ENCODE measurements at regions not wholly inside any gene's neighbourhood (a gene's known extent, or its start where the extent isn't known, plus 50 kb on each side); places are given as distances from the start of the nearest gene placed in this dataset.

DNA sequence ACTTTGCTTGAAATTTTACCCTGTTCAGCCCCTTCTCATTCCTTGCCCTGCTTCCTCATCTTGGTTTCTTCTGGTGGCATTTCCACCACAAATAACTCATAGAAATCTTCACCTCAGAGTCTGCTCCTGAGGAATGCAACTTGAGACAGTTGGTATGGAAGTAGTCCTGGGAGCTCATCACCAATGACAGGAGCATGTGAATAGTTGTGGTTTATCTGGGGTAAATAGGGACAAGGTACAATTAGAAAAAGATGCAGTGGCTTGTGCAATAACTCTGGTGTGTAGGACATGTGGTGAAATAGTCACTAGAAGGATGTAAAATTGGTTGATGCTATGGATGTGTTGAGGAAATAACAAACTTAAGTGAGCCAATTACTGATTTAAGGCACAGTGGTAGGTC is 72.7 kb upstream of the CHRNA7 start:
- TF ChIP-seq TAF1 (IDR thresholded peaks at IDR 0.05; ENCODE audit: borderline replicate concordance, insufficient read depth, low read length): no peak
- TF ChIP-seq, protein P1, sequence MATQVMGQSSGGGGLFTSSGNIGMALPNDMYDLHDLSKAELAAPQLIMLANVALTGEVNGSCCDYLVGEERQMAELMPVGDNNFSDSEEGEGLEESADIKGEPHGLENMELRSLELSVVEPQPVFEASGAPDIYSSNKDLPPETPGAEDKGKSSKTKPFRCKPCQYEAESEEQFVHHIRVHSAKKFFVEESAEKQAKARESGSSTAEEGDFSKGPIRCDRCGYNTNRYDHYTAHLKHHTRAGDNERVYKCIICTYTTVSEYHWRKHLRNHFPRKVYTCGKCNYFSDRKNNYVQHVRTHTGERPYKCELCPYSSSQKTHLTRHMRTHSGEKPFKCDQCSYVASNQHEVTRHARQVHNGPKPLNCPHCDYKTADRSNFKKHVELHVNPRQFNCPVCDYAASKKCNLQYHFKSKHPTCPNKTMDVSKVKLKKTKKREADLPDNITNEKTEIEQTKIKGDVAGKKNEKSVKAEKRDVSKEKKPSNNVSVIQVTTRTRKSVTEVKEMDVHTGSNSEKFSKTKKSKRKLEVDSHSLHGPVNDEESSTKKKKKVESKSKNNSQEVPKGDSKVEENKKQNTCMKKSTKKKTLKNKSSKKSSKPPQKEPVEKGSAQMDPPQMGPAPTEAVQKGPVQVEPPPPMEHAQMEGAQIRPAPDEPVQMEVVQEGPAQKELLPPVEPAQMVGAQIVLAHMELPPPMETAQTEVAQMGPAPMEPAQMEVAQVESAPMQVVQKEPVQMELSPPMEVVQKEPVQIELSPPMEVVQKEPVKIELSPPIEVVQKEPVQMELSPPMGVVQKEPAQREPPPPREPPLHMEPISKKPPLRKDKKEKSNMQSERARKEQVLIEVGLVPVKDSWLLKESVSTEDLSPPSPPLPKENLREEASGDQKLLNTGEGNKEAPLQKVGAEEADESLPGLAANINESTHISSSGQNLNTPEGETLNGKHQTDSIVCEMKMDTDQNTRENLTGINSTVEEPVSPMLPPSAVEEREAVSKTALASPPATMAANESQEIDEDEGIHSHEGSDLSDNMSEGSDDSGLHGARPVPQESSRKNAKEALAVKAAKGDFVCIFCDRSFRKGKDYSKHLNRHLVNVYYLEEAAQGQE (IDR thresholded peaks at IDR 0.05; ENCODE audit: insufficient read depth in 1 of 2, low read depth in 2 of 2, low read length in 2 of 2): no peak
- TF ChIP-seq SIN3A (IDR thresholded peaks at IDR 0.05; ENCODE audit: borderline replicate concordance, insufficient read depth, low read length): no peak
- no peak for TF ChIP-seq FOXP2 (optimal IDR thresholded peaks at IDR 0.05; ENCODE audit: borderline replicate concordance, extremely low read depth, extremely low read length, insufficient read depth)
- TF ChIP-seq POLR2AphosphoS5 (IDR thresholded peaks at IDR 0.05; ENCODE audit: low read depth, low read length): no peak

DNA sequence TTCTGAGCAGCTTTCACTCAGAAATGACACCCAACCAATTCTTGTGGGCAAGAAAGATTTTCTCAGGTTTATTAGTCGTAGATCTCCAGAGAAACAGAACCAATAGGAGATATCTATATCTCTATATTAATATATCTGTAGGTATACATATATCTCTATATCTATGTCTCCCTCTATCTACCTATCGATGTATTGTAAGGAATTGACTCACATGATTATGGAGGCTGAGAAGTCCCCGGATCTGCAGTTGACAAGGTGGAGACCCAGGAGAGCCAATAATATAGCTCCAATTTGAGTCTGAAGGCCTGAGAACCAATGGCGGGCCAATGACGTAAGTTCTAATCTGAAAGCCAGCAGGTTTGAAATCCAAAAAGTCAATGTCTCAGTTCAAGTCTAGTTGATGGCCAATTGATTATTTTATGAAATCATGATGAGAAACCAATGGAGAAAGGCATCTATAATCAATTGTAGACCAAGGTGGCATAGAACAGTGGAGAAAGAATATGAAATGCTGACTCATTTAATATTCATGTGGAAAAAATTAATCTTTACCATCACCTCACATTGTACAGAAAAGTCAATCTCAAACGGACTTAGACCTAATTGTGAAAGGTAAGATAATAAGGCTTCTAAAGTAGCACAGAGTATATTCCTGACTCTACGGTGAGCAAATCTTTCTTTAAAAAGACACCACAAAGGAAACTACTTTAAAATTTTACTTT is 65.6 kb upstream of the CHRNA7 start:
- TF ChIP-seq FOXP2 (optimal IDR thresholded peaks at IDR 0.05; ENCODE audit: borderline replicate concordance, extremely low read depth, extremely low read length, insufficient read depth) (no peak), SIN3A (IDR thresholded peaks at IDR 0.05; ENCODE audit: borderline replicate concordance, insufficient read depth, low read length) (no peak), TAF1 (IDR thresholded peaks at IDR 0.05; ENCODE audit: borderline replicate concordance, insufficient read depth, low read length) (no peak), POLR2AphosphoS5 (IDR thresholded peaks at IDR 0.05; ENCODE audit: low read depth, low read length) (no peak)
- TF ChIP-seq, protein P1 (IDR thresholded peaks at IDR 0.05; ENCODE audit: insufficient read depth in 1 of 2, low read depth in 2 of 2, low read length in 2 of 2): no peak

DNA sequence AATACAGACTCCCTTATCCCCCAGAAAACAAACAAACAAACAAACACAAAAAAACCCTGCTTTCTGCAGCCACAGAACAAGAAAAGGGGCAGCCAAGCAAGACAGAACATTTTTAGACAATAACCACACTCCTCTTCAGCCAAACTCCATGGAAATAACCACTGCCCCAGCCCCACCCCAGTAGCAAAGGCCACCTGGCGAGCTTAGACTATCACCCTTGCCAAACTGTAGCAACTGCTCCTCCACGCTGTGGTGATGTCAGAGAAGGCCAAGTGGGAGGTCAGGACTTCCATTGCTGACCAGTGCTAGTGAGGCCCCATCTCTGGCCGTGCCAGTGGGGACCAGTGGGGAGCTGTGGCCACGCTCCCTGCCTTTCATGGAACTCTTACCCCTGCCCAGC is 60.3 kb upstream of the CHRNA7 start:
- TF ChIP-seq, protein P1 (IDR thresholded peaks at IDR 0.05; ENCODE audit: insufficient read depth in 1 of 2, low read depth in 2 of 2, low read length in 2 of 2): no peak
- TF ChIP-seq FOXP2 (optimal IDR thresholded peaks at IDR 0.05; ENCODE audit: borderline replicate concordance, extremely low read depth, extremely low read length, insufficient read depth): no peak
- TF ChIP-seq POLR2AphosphoS5 (IDR thresholded peaks at IDR 0.05; ENCODE audit: low read depth, low read length): no peak
- TF ChIP-seq TAF1 (IDR thresholded peaks at IDR 0.05; ENCODE audit: borderline replicate concordance, insufficient read depth, low read length): no peak
- no peak for TF ChIP-seq SIN3A (IDR thresholded peaks at IDR 0.05; ENCODE audit: borderline replicate concordance, insufficient read depth, low read length)

DNA sequence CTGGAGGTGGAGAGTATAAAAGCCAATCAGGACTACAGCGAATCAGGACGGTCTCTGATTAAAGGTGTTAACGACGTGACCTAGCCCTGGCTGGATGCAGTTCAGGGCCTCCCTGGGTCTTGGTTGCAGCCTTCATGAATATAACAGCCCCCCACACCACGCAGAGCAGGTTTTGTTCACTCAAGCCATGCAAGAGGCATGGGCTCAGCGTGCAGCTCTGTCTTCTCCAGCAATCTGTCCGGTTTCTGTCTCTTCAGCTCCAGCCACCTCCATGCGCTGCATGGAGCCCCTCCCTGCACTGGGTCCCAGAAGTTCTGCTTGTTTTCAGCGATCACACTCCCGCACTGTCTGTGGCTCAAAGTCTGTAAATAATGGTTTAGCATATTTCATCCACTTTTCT is 57.1 kb upstream of the CHRNA7 start:
- TF ChIP-seq, protein P1 (IDR thresholded peaks at IDR 0.05; ENCODE audit: insufficient read depth in 1 of 2, low read depth in 2 of 2, low read length in 2 of 2): no peak
- no peak for TF ChIP-seq POLR2AphosphoS5 (IDR thresholded peaks at IDR 0.05; ENCODE audit: low read depth, low read length)

Data from PFSK-1 (cell line).